Activated T-helper 1 cell treated with anti-CD3 and anti-CD28 coated beads, Interleukin-12 subunit alpha, Interleukin-12 subunit beta, Interleukin-2, Interleukin-4 antibody, amounts not matched to agents 30 ng/mL and 10 ng/mL and 1 ng/mL, durations not matched to agents 14 hours and 24 hours and 36 hours (primary cell): ENCODE measurements at regions not wholly inside any gene's neighbourhood (a gene's known extent, or its start where the extent isn't known, plus 50 kb on each side); places are given as distances from the start of the nearest gene placed in this dataset.
"Not testable (repeated sequence)": the region's sequence is repeated elsewhere in the genome, so short reads cannot be mapped to it uniquely, and the experiment has no call there.

Source experiments
- DNase-seq: peaks from one replicate; pipeline ENCODE4 v3.0.0; 2021; ENCODE audit warnings: low spot score
- H3K27ac Mint-ChIP-seq: one replicate; pipeline ENCODE4 v1.8.0; 2021; ENCODE audit warnings: mild to moderate bottlenecking, mixed read lengths
- H3K27me3 Mint-ChIP-seq: one replicate; pipeline ENCODE4 v1.8.0; 2022; ENCODE audit warnings: mild to moderate bottlenecking, moderate library complexity, mixed read lengths; ENCODE audit not compliant: insufficient read depth
- H3K36me3 Mint-ChIP-seq: one replicate; pipeline ENCODE4 v1.8.0; 2021; ENCODE audit warnings: low read depth, mixed read lengths
- H3K4me1 Mint-ChIP-seq: one replicate; pipeline ENCODE4 v1.8.0; 2021; ENCODE audit warnings: low read depth, mixed read lengths
- H3K4me3 Mint-ChIP-seq: one replicate; pipeline ENCODE4 v1.8.0; 2021; ENCODE audit warnings: mild to moderate bottlenecking, moderate library complexity, mixed read lengths
- H3K9me3 Mint-ChIP-seq: one replicate; pipeline ENCODE4 v1.8.0; 2021; ENCODE audit warnings: mixed read lengths
- intact Hi-C: fragments of 100-400 bp; cut with micrococcal nuclease; formaldehyde crosslinking; loops from one replicate; pipeline ENCODE4 v1.15.1; 2024

- H3K36me3 Mint-ChIP-seq, H3K4me3 Mint-ChIP-seq, intact Hi-C loops, H3K9me3 Mint-ChIP-seq, DNase-seq, H3K27me3 Mint-ChIP-seq, H3K4me1 Mint-ChIP-seq, H3K27ac Mint-ChIP-seq: not testable (repeated sequence)
These were observed 221.5 kb downstream of the NNT start for GRCh38 chr5:43824325-43824964.

GRCh38 chr5:43818394-43818793 lies 215.4 kb downstream of the NNT start:
- H3K9me3 Mint-ChIP-seq = peaks cover 22% of the 10 kb centered on the region
- H3K27ac Mint-ChIP-seq, H3K36me3 Mint-ChIP-seq, DNase-seq, H3K27me3 Mint-ChIP-seq, intact Hi-C loops, H3K4me3 Mint-ChIP-seq, H3K4me1 Mint-ChIP-seq: not testable (repeated sequence)

GRCh38 chr5:43815497-43815896 lies 212.5 kb downstream of the NNT start:
- Mint-ChIP-seq H3K36me3 (peaks cover 2% of the 10 kb centered on the region), H3K4me1 (no peaks in the 10 kb centered on the region), H3K27ac (no peak overlapping the region), H3K27me3 (no peaks in the 10 kb centered on the region), H3K9me3 (peaks cover 29% of the 10 kb centered on the region), H3K4me3 (no peak overlapping the region)
- intact Hi-C loops = no loop called here
- DNase-seq = no peak

- H3K4me3 Mint-ChIP-seq = no peak overlapping the region
- no peaks in the 10 kb centered on the region for H3K36me3 Mint-ChIP-seq
- peaks cover 3% of the 10 kb centered on the region for H3K27me3 Mint-ChIP-seq
- intact Hi-C loops = no loop called here
- no peak overlapping the region for H3K27ac Mint-ChIP-seq
- no peaks in the 10 kb centered on the region for H3K9me3 Mint-ChIP-seq
- no peaks in the 10 kb centered on the region for H3K4me1 Mint-ChIP-seq
- no peak for DNase-seq
These were observed 201.7 kb downstream of the NNT start for GRCh38 chr5:43804723-43805122.

GRCh38 chr5:43804041-43804440 lies 201.1 kb downstream of the NNT start:
- H3K27ac Mint-ChIP-seq = no peak overlapping the region
- H3K27me3 Mint-ChIP-seq = peaks cover 2% of the 10 kb centered on the region
- DNase-seq = no peak
- no peaks in the 10 kb centered on the region for H3K36me3 Mint-ChIP-seq
- intact Hi-C loops = no loop called here
- H3K4me1 Mint-ChIP-seq = no peaks in the 10 kb centered on the region
- no peak overlapping the region for H3K4me3 Mint-ChIP-seq
- H3K9me3 Mint-ChIP-seq = no peaks in the 10 kb centered on the region

- H3K4me1 Mint-ChIP-seq = no peaks in the 10 kb centered on the region
These were observed 199.7 kb downstream of the NNT start for GRCh38 chr5:43802651-43803050.

GRCh38 chr5:43802119-43802518 lies 199.1 kb downstream of the NNT start:
- no peaks in the 10 kb centered on the region for H3K4me1 Mint-ChIP-seq
- H3K27me3 Mint-ChIP-seq = peaks cover 1% of the 10 kb centered on the region
- DNase-seq = no peak
- H3K36me3 Mint-ChIP-seq = no peaks in the 10 kb centered on the region
- H3K4me3 Mint-ChIP-seq = no peak overlapping the region
- no peaks in the 10 kb centered on the region for H3K9me3 Mint-ChIP-seq
- intact Hi-C loops = no loop called here
- H3K27ac Mint-ChIP-seq = no peak overlapping the region

More at GRCh38 chr5:43802651-43803050, 199.7 kb downstream of the NNT start:
- Mint-ChIP-seq H3K4me3 (no peak overlapping the region), H3K9me3 (no peaks in the 10 kb centered on the region), H3K36me3 (no peaks in the 10 kb centered on the region), H3K27ac (no peak overlapping the region), H3K27me3 (peaks cover 1% of the 10 kb centered on the region)
- intact Hi-C loops = no loop called here
- DNase-seq = no peak

GRCh38 chr5:43798740-43799139 lies 195.8 kb downstream of the NNT start:
- intact Hi-C loops = no loop called here
- H3K36me3 Mint-ChIP-seq = no peaks in the 10 kb centered on the region
- H3K4me3 Mint-ChIP-seq = no peak overlapping the region
- H3K27me3 Mint-ChIP-seq = peaks cover 1% of the 10 kb centered on the region
- no peak overlapping the region for H3K27ac Mint-ChIP-seq
- no peaks in the 10 kb centered on the region for H3K4me1 Mint-ChIP-seq
- H3K9me3 Mint-ChIP-seq = no peaks in the 10 kb centered on the region
- no peak for DNase-seq

- H3K27me3 Mint-ChIP-seq, intact Hi-C loops, H3K4me3 Mint-ChIP-seq: not testable (repeated sequence)
These were observed 188.9 kb downstream of the NNT start for GRCh38 chr5:43791880-43792279.

GRCh38 chr5:43785198-43785597 lies 182.2 kb downstream of the NNT start:
- no peak for DNase-seq
- Mint-ChIP-seq H3K27me3 (peaks cover 2% of the 10 kb centered on the region), H3K36me3 (no peaks in the 10 kb centered on the region), H3K9me3 (peaks cover 13% of the 10 kb centered on the region), H3K27ac (no peak overlapping the region), H3K4me1 (no peaks in the 10 kb centered on the region), H3K4me3 (no peak overlapping the region)
- intact Hi-C loops = no loop called here

More at GRCh38 chr5:43791880-43792279, 188.9 kb downstream of the NNT start:
- DNase-seq, H3K27ac Mint-ChIP-seq, H3K4me1 Mint-ChIP-seq, H3K36me3 Mint-ChIP-seq: not testable (repeated sequence)
- peaks cover 11% of the 10 kb centered on the region for H3K9me3 Mint-ChIP-seq

GRCh38 chr5:43780586-43780985 lies 177.6 kb downstream of the NNT start:
- H3K4me1 Mint-ChIP-seq = no peaks in the 10 kb centered on the region
- H3K36me3 Mint-ChIP-seq = no peaks in the 10 kb centered on the region
- H3K27ac Mint-ChIP-seq = no peak overlapping the region
- intact Hi-C loops = no loop called here
- no peaks in the 10 kb centered on the region for H3K9me3 Mint-ChIP-seq
- H3K4me3 Mint-ChIP-seq = no peak overlapping the region
- peaks cover 2% of the 10 kb centered on the region for H3K27me3 Mint-ChIP-seq
- DNase-seq = no peak

- H3K9me3 Mint-ChIP-seq = peaks cover 5% of the 10 kb centered on the region
- no peaks in the 10 kb centered on the region for H3K36me3 Mint-ChIP-seq
- H3K27me3 Mint-ChIP-seq = peaks cover 4% of the 10 kb centered on the region
- H3K4me1 Mint-ChIP-seq = peaks cover 4% of the 10 kb centered on the region
- no peak overlapping the region for H3K4me3 Mint-ChIP-seq
- intact Hi-C loops = no loop called here
- no peak for DNase-seq
- no peak overlapping the region for H3K27ac Mint-ChIP-seq
These were observed 172.0 kb downstream of the NNT start for GRCh38 chr5:43774881-43775399.

GRCh38 chr5:43773478-43773844 lies 170.5 kb downstream of the NNT start:
- no peak overlapping the region for H3K27ac Mint-ChIP-seq

More at GRCh38 chr5:43773478-43773844, 170.5 kb downstream of the NNT start:
- Mint-ChIP-seq H3K27me3 (peaks cover 4% of the 10 kb centered on the region), H3K4me3 (no peak overlapping the region), H3K36me3 (no peaks in the 10 kb centered on the region), H3K9me3 (peaks cover 5% of the 10 kb centered on the region), H3K4me1 (peaks cover 4% of the 10 kb centered on the region)
- DNase-seq = no peak
- intact Hi-C loops = no loop called here
